Fibroblast of skin of back (primary cell): ENCODE measurements at regions not wholly inside any gene's neighbourhood (a gene's known extent, or its start where the extent isn't known, plus 50 kb on each side); places are given as distances from the start of the nearest gene placed in this dataset.
A peak's percentile ranks its signal among the peaks of the same experiment; 100 is the strongest.

ENCODE experiments used
- DNase-seq: peaks from one replicate; pipeline ENCODE4 v3.0.0-alpha.2; 2013

- DNase-seq: no peak
Observed at GRCh38 chr20:56805313-56805712, 176.2 kb downstream of the TFAP2C start.

GRCh38 chr20:56805966-56806365 is 176.9 kb downstream of the TFAP2C start:
- DNase-seq: no peak

GRCh38 chr20:56806952-56807517 is 177.9 kb downstream of the TFAP2C start:
- DNase-seq: no peak

GRCh38 chr20:56808117-56808725 is 179.1 kb downstream of the TFAP2C start:
- DNase-seq: no peak

- DNase-seq: no peak
Observed at GRCh38 chr20:56808732-56809131, 179.6 kb downstream of the TFAP2C start.

- DNase-seq: no peak
Observed at GRCh38 chr20:56809668-56810067, 180.6 kb downstream of the TFAP2C start.

GRCh38 chr20:56810141-56810540 is 181.0 kb downstream of the TFAP2C start:
- no peak for DNase-seq

GRCh38 chr20:56815796-56816195 is 186.7 kb downstream of the TFAP2C start:
- DNase-seq: no peak

- no peak for DNase-seq
Observed at GRCh38 chr20:56816349-56816748, 187.2 kb downstream of the TFAP2C start.

GRCh38 chr20:56817780-56818675 is 188.9 kb downstream of the TFAP2C start:
- DNase-seq: no peak

- no peak for DNase-seq
Observed at GRCh38 chr20:56820984-56821383, 191.9 kb downstream of the TFAP2C start.

- peak; percentile 16 for DNase-seq
Observed at GRCh38 chr20:56826306-56826704, 197.2 kb downstream of the TFAP2C start.

- peak; percentile 63 for DNase-seq
Observed at GRCh38 chr20:56826705-56827665, 197.9 kb downstream of the TFAP2C start.

GRCh38 chr20:56827763-56828162 is 198.7 kb downstream of the TFAP2C start:
- DNase-seq: no peak

GRCh38 chr20:56828402-56828801 is 199.3 kb downstream of the TFAP2C start:
- DNase-seq: no peak

- DNase-seq: no peak
Observed at GRCh38 chr20:56829788-56830385, 200.8 kb downstream of the TFAP2C start.

- DNase-seq: no peak
Observed at GRCh38 chr20:56831795-56832194, 202.7 kb downstream of the TFAP2C start.

GRCh38 chr20:56833427-56833826 is 204.3 kb downstream of the TFAP2C start:
- DNase-seq: no peak

GRCh38 chr20:56835829-56836550 is 206.9 kb downstream of the TFAP2C start:
- peak; percentile 6 for DNase-seq

- DNase-seq: no peak
Observed at GRCh38 chr20:56839222-56839621, 210.1 kb downstream of the TFAP2C start.

GRCh38 chr20:56839786-56840185 is 210.7 kb downstream of the TFAP2C start:
- DNase-seq: no peak
